VCaP (cell line): ENCODE measurements at regions not wholly inside any gene's neighbourhood (a gene's known extent, or its start where the extent isn't known, plus 50 kb on each side); places are given as distances from the start of the nearest gene placed in this dataset.

Source experiments
- H3K27ac ChIP-seq: fragments of 450-650 bp; 2 replicates; pipeline ENCODE4 v1.5.1; 2017
- CTCF ChIP-seq: fragments of 450-650 bp; conservative IDR thresholded peaks from 2 replicates; pipeline ENCODE4 v1.5.1; 2017; ENCODE audit warnings: mild to moderate bottlenecking, moderate library complexity

- no peak overlapping the region for H3K27ac ChIP-seq
- no peak for TF ChIP-seq CTCF
Measured at GRCh38 chr3:177982034-177982433, 554.2 kb upstream of the KCNMB2 start.

GRCh38 chr3:177983320-177983719 lies 552.9 kb upstream of the KCNMB2 start:
- no peak for TF ChIP-seq CTCF
- H3K27ac ChIP-seq, result no peak overlapping the region

- H3K27ac ChIP-seq, result no peak overlapping the region
- no peak for TF ChIP-seq CTCF
Measured at GRCh38 chr3:177992993-177993970, 543.0 kb upstream of the KCNMB2 start.

GRCh38 chr3:177994976-177995375 lies 541.3 kb upstream of the KCNMB2 start:
- no peak for TF ChIP-seq CTCF
- H3K27ac ChIP-seq, result no peak overlapping the region

- H3K27ac ChIP-seq, result no peak overlapping the region
- TF ChIP-seq CTCF, result no peak
Measured at GRCh38 chr3:177995381-177996085, 540.7 kb upstream of the KCNMB2 start.

- no peak overlapping the region for H3K27ac ChIP-seq
- no peak for TF ChIP-seq CTCF
Measured at GRCh38 chr3:178001670-178002101, 534.5 kb upstream of the KCNMB2 start.

GRCh38 chr3:178002113-178002512 lies 534.1 kb upstream of the KCNMB2 start:
- no peak overlapping the region for H3K27ac ChIP-seq
- no peak for TF ChIP-seq CTCF
